MG63 (cell line): ENCODE measurements at regions not wholly inside any gene's neighbourhood (a gene's known extent, or its start where the extent isn't known, plus 50 kb on each side); places are given as distances from the start of the nearest gene placed in this dataset.
A peak's percentile ranks its signal among the peaks of the same experiment; 100 is the strongest.

Experiments
- DNase-seq: peaks from one replicate; pipeline ENCODE4 v3.0.0-alpha.2; 2020
- H3K27me3 ChIP-seq: fragments of 250-450 bp; sonication (Bioruptor Pico); 2 replicates; pipeline ENCODE4 v1.5.1; 2020; ENCODE audit warnings: mild to moderate bottlenecking, moderate library complexity
- H3K36me3 ChIP-seq: fragments of 250-450 bp; sonication (Bioruptor Pico); 2 replicates; pipeline ENCODE4 v1.5.1; 2020; ENCODE audit warnings: mild to moderate bottlenecking, moderate library complexity
- H3K4me3 ChIP-seq: fragments of 250-450 bp; sonication (Bioruptor Pico); 2 replicates; pipeline ENCODE4 v1.5.1; 2020; ENCODE audit warnings: mild to moderate bottlenecking, moderate library complexity
- H3K9me3 ChIP-seq: fragments of 250-450 bp; sonication (Bioruptor Pico); 2 replicates; pipeline ENCODE4 v1.5.1; 2020; ENCODE audit warnings: mild to moderate bottlenecking, moderate library complexity

DNA sequence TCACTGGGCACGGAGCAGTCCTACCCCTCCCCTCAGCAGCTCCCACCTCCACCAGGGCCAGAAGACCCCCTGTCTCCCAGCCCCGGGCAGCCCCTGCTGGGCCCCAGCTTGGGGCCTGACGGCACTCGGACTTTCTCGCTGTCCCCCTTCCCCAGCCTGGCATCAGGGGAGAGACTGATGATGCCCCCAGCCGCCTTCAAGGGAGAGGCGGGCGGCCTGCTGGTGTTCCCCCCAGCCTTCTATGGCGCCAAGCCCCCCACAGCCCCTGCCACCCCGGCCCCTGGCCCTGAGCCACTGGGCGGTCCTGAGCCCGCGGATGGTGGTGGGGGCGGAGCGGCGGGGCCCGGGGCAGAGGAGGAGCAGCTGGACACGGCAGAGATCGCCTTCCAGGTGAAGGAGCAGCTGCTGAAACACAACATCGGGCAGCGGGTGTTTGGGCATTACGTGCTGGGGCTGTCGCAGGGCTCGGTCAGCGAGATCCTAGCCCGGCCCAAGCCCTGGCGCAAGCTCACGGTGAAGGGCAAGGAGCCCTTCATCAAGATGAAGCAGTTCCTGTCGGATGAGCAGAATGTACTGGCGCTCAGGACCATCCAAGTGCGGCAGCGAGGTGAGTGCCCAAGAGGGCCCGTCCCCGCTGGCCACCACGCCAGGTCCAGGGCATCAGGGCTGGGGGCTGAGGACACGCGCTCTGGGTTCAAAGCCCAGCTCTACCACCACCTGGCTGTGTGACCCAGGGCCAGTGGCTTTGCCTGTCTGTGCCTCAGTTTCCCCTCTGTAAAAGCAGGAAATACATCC, 58.6 kb downstream of the PHETA1 start:
- Histone ChIP-seq H3K36me3 (no peaks in the 10 kb centered on the region), H3K4me3 (no peak overlapping the region), H3K9me3 (peaks cover 7% of the 10 kb centered on the region), H3K27me3 (no peaks in the 10 kb centered on the region)
- no peak for DNase-seq

DNA sequence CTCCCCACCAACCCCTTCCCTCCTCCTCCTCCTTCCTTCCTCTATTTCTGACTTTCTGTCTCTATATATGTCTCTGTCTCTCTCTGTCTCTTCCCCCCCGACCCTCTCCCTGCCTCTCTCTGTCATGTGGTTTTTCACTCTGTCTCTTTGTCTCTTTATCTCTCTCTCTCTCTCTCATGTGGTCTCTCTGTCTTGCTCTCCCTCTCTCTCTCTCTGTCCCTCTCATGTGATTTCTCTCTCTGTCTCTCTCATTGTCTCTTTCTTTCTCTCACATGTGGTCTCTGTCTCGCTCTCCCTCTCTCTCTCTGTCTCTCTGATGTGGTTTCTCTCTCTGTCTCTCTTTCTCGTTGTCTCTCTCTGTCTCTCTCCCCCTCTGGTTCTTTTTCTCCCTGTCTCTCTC, 59.3 kb downstream of the PHETA1 start:
- Histone ChIP-seq H3K4me3 (no peak overlapping the region), H3K27me3 (no peaks in the 10 kb centered on the region), H3K9me3 (peaks cover 14% of the 10 kb centered on the region), H3K36me3 (no peaks in the 10 kb centered on the region)
- no peak for DNase-seq

DNA sequence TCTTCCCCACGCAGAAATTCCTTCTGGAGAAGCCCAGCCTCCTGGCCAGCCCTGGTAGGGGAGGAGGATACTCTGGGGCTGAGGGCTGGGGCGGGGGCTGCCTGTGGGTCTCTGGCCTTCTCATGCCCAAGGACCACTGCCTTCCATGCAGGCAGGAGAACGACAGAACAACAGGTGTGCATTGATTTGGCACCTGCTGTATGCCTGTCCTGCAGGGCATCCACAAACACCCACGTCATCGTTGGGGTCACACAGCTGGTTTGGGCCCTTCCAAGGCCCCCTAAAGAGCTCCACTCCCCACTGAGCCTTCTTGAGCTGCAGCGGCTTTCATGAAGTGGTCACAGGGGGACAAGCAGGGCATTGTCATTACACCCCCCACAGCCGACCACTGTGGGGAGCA, 60.4 kb downstream of the PHETA1 start:
- DNase-seq, result no peak
- Histone ChIP-seq H3K9me3 (peaks cover 22% of the 10 kb centered on the region), H3K4me3 (no peak overlapping the region), H3K27me3 (no peaks in the 10 kb centered on the region), H3K36me3 (no peaks in the 10 kb centered on the region)

DNA sequence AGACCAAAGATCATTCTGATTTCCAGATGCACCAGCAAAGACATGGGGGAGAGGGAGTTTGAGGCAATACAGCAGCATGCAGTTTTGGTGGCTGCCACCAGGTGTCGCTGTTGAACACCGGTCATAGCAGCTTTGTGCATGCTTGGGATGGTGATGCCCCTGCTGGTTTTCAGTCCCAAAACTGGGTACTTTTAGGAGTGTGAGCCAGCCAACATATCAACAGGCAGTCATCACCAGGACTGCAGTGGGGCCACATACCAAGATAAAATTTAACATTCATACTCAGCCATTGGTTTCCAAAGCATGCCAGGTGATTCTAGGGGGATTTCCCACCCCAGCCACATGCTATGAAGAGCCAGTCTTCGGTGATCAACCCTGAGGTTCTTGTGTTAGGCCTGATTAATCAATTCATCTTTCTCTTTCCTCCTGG, 64.2 kb downstream of the PHETA1 start:
- Histone ChIP-seq H3K4me3 (no peak overlapping the region), H3K9me3 (peaks cover 22% of the 10 kb centered on the region), H3K27me3 (0 out of 2 replicates have a peak, but pooled peaks cover 2% of the 10 kb centered on the region), H3K36me3 (no peaks in the 10 kb centered on the region)
- peak; percentile 21 for DNase-seq

DNA sequence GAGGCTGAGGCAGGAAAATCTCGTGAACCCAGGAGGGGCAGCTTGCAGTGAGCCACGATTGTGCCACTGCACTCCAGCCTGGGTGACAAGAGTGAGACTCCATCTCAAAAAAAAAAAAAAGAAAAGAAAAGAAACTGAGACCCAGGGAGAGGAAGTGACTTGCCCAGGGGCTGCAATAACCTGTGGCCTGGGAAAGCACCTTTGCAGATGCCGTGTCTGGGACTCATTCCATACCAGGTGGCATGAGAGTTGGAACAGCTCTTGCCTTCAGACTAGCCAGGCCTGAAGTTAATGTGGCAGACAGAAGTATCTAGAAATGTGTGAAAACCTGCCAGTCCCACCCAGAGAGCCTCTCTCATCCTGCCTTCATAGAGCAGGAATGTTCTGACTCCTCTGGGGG, 65.4 kb downstream of the PHETA1 start:
- Histone ChIP-seq H3K27me3 (0 out of 2 replicates have a peak, but pooled peaks cover 2% of the 10 kb centered on the region), H3K9me3 (peaks cover 22% of the 10 kb centered on the region), H3K36me3 (no peaks in the 10 kb centered on the region), H3K4me3 (no peak overlapping the region)
- DNase-seq, result no peak

DNA sequence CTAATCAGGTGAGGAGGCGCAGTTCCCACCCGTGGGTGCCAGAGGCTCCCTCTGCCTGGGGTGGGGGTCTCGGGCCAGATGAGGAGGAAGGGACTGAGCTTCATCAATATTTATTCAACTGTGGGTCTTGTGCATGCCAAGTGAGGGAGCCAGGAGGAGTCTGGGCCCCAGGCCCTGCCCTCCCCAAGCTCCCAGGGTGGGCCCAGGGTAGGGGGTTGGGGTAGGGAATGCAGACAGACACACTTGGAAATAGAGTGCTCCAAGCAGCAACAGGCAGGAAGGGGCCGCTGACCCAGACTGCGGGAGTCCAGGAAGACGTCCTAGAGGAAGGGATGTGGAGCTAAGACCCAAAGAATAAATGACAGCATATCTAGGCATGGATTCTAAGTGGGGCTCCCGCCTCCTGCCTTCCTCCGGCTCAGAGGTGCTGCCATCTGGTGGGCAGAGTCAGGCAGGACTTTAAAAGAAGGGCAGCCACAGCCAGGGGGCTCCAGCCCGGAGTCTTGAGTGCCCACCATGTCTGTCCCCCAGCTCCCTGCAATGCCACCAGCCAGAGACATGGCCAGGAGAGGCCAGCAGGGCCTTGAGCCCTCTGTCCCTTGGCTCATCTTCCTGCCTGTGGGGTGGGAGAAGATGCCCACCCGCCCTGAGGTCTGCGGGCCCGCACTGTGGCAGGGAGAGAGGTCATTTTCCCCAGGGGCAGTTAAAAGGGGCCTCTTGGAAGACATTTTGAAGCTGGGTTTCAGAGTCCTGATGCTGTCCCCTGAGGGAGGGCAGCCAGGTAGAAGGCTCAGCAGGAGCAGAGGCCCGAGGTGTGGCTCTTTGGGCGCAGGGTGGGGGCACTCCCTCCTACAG, 70.1 kb downstream of the PHETA1 start:
- Histone ChIP-seq H3K27me3 (0 out of 2 replicates have a peak, but pooled peaks cover 2% of the 10 kb centered on the region), H3K36me3 (no peaks in the 10 kb centered on the region), H3K4me3 (no peak overlapping the region), H3K9me3 (peaks cover 1% of the 10 kb centered on the region)
- peak; percentile 43 for DNase-seq

DNA sequence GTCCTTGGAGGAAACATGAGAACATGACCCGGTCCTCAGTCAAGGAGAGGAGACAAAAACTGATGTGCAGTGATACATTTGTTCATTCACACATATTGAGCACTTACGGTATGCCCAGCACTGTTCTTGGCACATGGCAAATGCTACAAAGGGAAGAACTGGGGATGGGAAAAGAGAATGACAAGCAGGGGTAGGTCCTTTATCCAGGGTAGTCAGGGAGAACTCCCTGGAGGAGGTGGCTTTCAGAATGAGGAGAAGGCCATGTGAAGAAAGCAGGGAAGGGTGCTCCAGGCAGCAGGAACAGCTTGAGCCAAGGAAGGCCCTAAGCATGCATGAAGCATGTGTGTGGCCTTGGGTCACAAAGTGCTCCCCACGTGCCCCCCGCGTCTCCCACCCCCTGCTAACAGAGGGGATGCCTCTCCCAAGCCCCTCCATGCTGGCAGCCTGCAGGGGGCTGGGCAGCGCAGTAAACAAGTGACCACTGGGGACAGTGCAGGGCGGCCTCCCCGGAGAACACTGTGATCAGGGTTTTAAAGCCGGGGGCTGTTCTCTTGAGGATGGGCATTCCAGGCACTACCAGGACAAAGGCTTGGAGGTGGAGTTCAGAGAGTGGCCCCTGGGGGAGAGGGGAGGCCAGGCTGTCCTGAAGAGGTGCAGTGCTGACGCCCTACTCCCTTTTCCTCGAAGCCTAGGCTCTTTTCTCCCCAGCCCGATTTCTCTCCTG, 71.0 kb downstream of the PHETA1 start:
- H3K4me3 ChIP-seq, result no peak overlapping the region
- 0 out of 2 replicates have a peak, but pooled peaks cover 2% of the 10 kb centered on the region for H3K27me3 ChIP-seq
- DNase-seq, result no peak
- H3K9me3 ChIP-seq, result no peaks in the 10 kb centered on the region
- no peaks in the 10 kb centered on the region for H3K36me3 ChIP-seq

DNA sequence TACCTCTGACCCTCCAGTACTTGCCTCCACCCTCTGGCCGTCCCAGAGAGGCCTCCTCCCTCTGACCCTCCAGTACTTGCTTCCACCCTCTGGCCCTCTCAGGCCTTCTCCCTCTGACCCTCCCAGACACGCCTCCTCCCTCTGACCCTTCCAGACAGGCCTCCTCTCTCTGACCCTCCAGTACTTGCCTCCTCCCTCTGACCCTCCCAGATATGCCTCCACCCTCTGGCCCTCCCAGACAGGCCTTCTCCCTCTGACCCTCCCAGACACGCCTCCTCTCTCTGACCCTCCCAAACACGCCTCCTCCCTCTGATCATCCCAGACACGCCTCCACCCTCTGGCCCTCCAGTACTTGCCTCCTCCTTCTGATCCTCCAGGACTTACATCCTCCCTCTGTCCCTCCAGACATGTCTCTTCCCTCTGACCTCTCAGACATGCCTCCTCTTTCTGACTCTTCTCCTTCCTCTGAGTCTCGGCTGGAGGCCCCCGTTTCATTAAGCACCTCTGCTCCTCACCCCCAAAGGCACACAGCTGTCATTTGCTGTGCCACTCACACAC, 71.9 kb downstream of the PHETA1 start:
- Histone ChIP-seq H3K4me3 (no peak overlapping the region), H3K36me3 (no peaks in the 10 kb centered on the region), H3K9me3 (no peaks in the 10 kb centered on the region), H3K27me3 (0 out of 2 replicates have a peak, but pooled peaks cover 2% of the 10 kb centered on the region)
- no peak for DNase-seq

DNA sequence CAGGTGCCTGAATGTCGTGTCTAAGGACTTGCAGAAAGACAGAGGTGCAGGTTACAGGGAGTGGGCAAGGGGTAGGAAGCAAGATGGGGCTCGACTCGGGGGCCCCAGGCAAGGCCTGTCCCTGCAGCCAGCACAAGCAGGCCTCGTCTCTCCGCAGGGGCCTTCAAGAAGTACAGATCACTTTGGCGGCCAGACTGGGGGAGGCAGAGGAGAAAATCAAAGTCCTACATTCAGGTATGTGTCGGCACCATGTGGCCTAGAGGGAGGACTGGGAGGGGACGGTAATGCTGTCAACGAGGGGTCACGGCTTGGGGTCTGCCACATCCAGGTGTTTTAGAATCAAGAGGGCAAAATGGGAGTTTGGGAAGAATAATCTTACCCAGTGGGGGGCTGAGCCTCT, 73.7 kb downstream of the PHETA1 start:
- Histone ChIP-seq H3K9me3 (no peaks in the 10 kb centered on the region), H3K27me3 (no peaks in the 10 kb centered on the region), H3K4me3 (no peak overlapping the region), H3K36me3 (no peaks in the 10 kb centered on the region)
- no peak for DNase-seq

DNA sequence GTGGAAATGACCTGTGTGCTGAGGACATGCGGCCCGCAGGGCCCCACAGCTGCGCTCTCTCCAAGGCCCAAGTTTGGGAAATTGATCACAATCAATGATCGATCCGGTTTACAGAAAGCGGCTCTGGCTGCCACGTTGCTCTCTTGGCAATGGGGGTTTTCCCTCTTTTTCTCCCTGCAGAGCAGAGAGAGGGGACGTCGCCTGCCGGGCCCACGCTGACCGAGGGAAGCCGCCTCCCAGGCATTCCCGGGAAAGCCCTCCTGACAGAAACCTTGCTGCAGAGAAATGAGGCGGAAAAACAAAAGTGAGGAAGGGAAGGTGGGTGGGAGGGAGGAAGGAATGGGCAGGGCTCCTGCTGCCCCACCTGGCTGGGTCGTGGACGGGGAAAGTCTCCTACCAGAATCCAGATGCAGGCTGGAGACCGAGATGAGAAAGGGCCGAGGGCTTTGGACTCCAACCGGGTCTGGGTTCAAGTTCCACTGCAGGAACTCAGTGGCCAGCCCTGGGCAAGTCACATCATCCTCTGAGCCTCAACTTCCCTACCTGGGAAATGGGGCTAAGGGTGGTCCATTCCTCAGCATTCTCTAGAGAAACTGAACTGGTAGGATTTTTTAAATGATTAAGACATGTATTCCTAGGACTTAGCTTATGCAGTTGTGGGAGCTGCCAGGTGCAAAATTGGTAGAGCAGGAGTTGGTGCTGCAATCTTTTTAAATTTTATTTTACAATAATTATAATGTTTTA, 75.5 kb downstream of the PHETA1 start:
- Histone ChIP-seq H3K9me3 (no peaks in the 10 kb centered on the region), H3K27me3 (no peaks in the 10 kb centered on the region), H3K36me3 (no peaks in the 10 kb centered on the region), H3K4me3 (no peak overlapping the region)
- DNase-seq, result no peak

DNA sequence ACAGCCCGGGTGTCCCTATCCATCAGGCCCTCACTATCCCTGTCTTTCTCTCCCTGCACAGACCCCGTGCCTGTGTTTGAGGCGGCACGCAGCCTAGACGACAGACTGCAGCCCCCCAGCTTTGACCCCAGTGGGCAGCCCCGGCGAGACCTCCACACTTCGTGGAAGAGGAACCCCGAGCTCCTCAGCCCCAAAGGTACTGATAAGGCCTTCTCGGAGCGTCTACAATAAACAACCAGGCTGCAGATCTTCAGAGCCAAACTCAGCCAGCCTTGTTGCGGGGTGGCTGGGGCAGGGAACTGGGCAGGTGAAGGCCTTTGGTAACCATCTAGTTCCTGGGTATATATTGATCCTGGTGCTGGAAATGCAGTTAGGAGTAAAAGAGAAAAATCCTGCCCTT, 77.5 kb downstream of the PHETA1 start:
- no peak overlapping the region for H3K4me3 ChIP-seq
- no peaks in the 10 kb centered on the region for H3K27me3 ChIP-seq
- no peaks in the 10 kb centered on the region for H3K9me3 ChIP-seq
- no peaks in the 10 kb centered on the region for H3K36me3 ChIP-seq
- DNase-seq, result no peak

DNA sequence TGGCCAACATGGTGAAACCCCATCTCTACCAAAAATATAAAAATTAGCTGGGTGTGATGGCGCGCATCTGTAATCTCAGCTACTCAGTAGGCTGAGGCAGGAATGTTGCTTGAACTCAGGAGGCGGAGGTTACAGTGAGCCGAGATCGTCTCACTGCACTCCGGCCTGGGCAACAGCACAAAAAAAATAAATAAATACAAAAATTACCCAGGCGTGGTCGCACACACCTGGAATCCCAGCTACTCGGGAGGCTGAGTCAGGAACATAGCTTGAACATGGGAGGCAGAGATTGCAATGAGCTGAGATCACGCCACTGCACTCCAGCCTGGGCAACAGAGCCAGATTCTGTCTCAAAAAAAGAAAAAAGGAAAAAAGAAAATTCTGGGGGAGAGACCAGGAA, 80.1 kb downstream of the PHETA1 start:
- H3K9me3 ChIP-seq, result no peaks in the 10 kb centered on the region
- DNase-seq, result no peak
- H3K4me3 ChIP-seq, result no peak overlapping the region
- H3K36me3 ChIP-seq, result no peaks in the 10 kb centered on the region
- no peaks in the 10 kb centered on the region for H3K27me3 ChIP-seq

DNA sequence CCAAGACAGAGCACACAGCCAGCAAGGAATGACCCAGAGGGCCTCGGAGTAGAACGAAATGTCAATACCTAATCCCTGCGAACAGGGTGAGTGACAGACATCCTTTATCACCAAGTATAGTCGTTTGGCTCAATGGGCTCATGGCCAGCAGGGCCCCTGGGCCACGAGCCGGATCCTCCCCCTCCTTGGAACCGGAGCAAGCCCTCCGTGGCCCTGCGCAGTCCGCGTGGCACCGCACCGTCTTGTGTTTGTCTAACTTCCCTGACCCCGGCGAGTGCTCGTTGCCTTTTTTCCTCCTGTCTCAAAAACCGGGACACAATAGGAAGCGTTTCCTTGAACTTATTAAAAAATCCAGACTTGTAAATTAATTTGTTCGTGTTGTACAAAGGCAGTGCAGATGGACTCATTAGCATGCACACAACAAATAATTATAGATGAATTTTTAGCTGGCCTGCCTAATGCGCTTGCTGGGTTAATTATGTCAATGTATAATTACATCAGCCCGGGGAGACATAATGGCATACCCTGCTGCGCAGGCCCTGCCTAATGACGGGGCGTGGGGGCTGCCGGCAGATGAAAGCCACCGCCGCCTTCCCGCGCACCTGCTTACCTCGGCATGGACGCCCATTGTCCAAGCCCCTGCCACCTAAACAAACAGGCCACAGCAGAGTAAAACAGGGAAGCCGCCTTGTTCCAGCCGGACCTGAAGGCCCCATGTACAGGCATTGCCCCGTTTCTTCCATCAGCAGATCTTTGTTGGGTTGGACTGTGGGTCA, 81.6 kb downstream of the PHETA1 start:
- Histone ChIP-seq H3K27me3 (no peaks in the 10 kb centered on the region), H3K36me3 (no peaks in the 10 kb centered on the region), H3K4me3 (no peak overlapping the region), H3K9me3 (no peaks in the 10 kb centered on the region)
- no peak for DNase-seq

DNA sequence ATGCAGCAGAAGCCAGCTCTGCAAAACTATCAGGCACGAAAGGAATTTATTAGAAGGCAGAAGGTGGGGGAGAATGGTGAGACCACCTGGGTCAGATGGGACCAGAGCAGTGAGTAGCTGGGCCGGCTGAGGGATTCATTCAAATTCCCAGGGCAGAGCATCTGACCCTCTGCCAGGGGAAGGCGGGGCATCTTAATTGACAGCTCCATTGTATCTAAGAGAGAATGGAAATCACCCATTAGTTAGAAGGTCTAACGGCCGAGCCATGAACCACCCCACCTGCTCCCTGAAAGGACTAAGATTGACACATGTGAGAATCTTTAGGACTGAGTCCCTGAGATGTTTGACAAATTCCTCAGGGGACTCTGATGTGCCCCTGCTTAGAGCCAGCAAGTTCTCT, 83.7 kb downstream of the PHETA1 start:
- Histone ChIP-seq H3K27me3 (no peaks in the 10 kb centered on the region), H3K4me3 (no peak overlapping the region), H3K36me3 (no peaks in the 10 kb centered on the region), H3K9me3 (0 out of 2 replicates have a peak, but pooled peaks cover 2% of the 10 kb centered on the region)
- DNase-seq, result no peak

DNA sequence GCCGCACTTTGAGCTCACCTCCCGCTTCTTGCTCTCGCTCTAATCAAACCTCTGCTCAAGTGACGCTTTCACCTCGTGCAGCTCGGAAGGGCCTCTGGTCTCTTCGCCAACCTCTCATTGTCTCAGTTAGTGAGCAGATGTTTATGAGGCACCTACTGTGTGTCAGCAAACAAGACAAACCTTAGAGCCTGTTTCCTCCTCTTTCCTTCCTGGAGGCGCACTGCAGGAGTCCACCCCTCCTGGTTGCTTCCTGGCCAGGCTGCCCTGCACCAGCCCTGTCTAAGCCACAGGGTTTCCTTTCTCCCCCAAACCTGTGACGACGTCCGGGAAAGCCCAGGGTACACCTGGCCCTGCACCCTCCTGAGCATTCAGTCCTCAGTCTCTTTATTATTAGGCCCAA, 84.2 kb downstream of the PHETA1 start:
- Histone ChIP-seq H3K36me3 (no peaks in the 10 kb centered on the region), H3K4me3 (no peak overlapping the region), H3K27me3 (no peaks in the 10 kb centered on the region), H3K9me3 (0 out of 2 replicates have a peak, but pooled peaks cover 2% of the 10 kb centered on the region)
- DNase-seq, result no peak
